HG02870 (cell line): ENCODE measurements at regions not wholly inside any gene's neighbourhood (a gene's known extent, or its start where the extent isn't known, plus 50 kb on each side); places are given as distances from the start of the nearest gene placed in this dataset.

ENCODE experiments used
- ATAC-seq: cut with Tn5 transposase; IDR thresholded peaks from one replicate; pipeline ENCODE4 v1.9.1; 2021; ENCODE audit warnings: mild to moderate bottlenecking, moderate library complexity; ENCODE audit not compliant: unreplicated experiment

- ATAC-seq = no peak
Observed at GRCh38 chr17:79405823-79406222, 205.0 kb downstream of the RBFOX3 start.

GRCh38 chr17:79404136-79404911 is 206.5 kb downstream of the RBFOX3 start:
- ATAC-seq = no peak

GRCh38 chr17:79401704-79402674 is 208.9 kb downstream of the RBFOX3 start:
- no peak for ATAC-seq

- ATAC-seq = no peak
Observed at GRCh38 chr17:79400989-79401703, 209.7 kb downstream of the RBFOX3 start.

GRCh38 chr17:79399610-79400144 is 211.2 kb downstream of the RBFOX3 start:
- no peak for ATAC-seq

- ATAC-seq = no peak
Observed at GRCh38 chr17:79398441-79398840, 212.4 kb downstream of the RBFOX3 start.

- no peak for ATAC-seq
Observed at GRCh38 chr17:79396696-79397095, 214.2 kb downstream of the RBFOX3 start.

- no peak for ATAC-seq
Observed at GRCh38 chr17:79395545-79395944, 215.3 kb downstream of the RBFOX3 start.

- ATAC-seq = no peak
Observed at GRCh38 chr17:79395066-79395465, 215.8 kb downstream of the RBFOX3 start.

- ATAC-seq = no peak
Observed at GRCh38 chr17:79393358-79394052, 217.3 kb downstream of the RBFOX3 start.

GRCh38 chr17:79392598-79392997 is 218.3 kb downstream of the RBFOX3 start:
- ATAC-seq = no peak

GRCh38 chr17:79391376-79392233 is 219.2 kb downstream of the RBFOX3 start:
- no peak for ATAC-seq

GRCh38 chr17:79389896-79390295 is 221.0 kb downstream of the RBFOX3 start:
- ATAC-seq = no peak

GRCh38 chr17:79388556-79389295 is 222.1 kb downstream of the RBFOX3 start:
- no peak for ATAC-seq

- no peak for ATAC-seq
Observed at GRCh38 chr17:79387783-79388182, 223.1 kb downstream of the RBFOX3 start.

GRCh38 chr17:79385962-79386563 is 224.8 kb downstream of the RBFOX3 start:
- no peak for ATAC-seq

- no peak for ATAC-seq
Observed at GRCh38 chr17:79382313-79382712, 228.5 kb downstream of the RBFOX3 start.

- no peak for ATAC-seq
Observed at GRCh38 chr17:79379700-79380445, 231.0 kb downstream of the RBFOX3 start.
